ENCODE measurements at regions not wholly inside any gene's neighbourhood (a gene's known extent, or its start where the extent isn't known, plus 50 kb on each side); places are given as distances from the start of the nearest gene placed in this dataset.
"Not testable (repeated sequence)": the region's sequence is repeated elsewhere in the genome, so short reads cannot be mapped to it uniquely, and the experiment has no call there.

DNA sequence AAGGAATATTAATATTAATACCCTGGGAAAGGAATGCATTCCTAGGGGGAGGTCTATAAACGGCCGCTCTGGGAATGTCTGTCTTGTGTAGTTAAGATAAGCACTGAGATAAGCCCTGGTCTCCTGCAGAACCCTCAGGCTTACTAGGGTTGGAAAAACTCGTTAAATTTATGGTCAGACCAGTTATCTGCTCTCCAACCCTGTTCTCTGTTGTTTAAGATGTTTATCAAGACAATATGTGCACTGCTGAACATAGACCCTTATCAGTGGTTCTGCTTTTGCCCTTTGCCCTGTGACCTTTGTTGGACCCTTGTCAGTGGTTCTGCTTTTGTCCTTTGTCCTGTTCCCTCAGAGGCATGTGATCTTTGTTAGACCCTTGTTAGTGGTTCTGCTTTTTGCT is 1276.7 kb upstream of the ALCAM start:
- TF ChIP-seq CTCF (IDR thresholded peaks at IDR 0.05; ENCODE audit: borderline replicate concordance, extremely low read depth, low read length, poor library complexity, severe bottlenecking); EZH2 (IDR thresholded peaks at IDR 0.05; ENCODE audit: borderline replicate concordance, low read depth, low read length, severe bottlenecking): not testable (repeated sequence)
